ENCODE measurements at regions not wholly inside any gene's neighbourhood (a gene's known extent, or its start where the extent isn't known, plus 50 kb on each side); places are given as distances from the start of the nearest gene placed in this dataset.
"Not testable (repeated sequence)": the region's sequence is repeated elsewhere in the genome, so short reads cannot be mapped to it uniquely, and the experiment has no call there.

GRCh38 chr15:22227411-22228100 is 147.2 kb downstream of the OR4M2 start:
- Mint-ChIP-seq H3K36me3 (no peaks in the 10 kb centered on the region), H3K4me1 (peaks cover 19 to 22% of the 10 kb centered on the region in 2 donors), H3K9me3 (no peaks in the 10 kb centered on the region), H3K4me3 (no peak overlapping the region), H3K27me3 (ENCODE audit: low read depth in 3 of 3) (peaks cover 3 to 11% (median 9%) of the 10 kb centered on the region in 3 donors), H3K27ac (peak overlapping the region in 3 of 6 donors; percentile 13 to 47 (median 22))
- DNase-seq, result no peak

- Mint-ChIP-seq H3K9me3 (no peaks in the 10 kb centered on the region), H3K27me3 (ENCODE audit: low read depth in 3 of 3) (peaks cover 3 to 10% (median 8%) of the 10 kb centered on the region in 3 donors), H3K27ac (peak overlapping the region in 1 of 6 donors; percentile 15), H3K4me3 (no peak overlapping the region), H3K4me1 (peaks cover 12 to 16% of the 10 kb centered on the region in 2 donors), H3K36me3 (no peaks in the 10 kb centered on the region)
- DNase-seq, result no peak
These were observed 147.9 kb downstream of the OR4M2 start for GRCh38 chr15:22228101-22228762.

GRCh38 chr15:22229990-22230819 is 149.9 kb downstream of the OR4M2 start:
- no peaks in the 10 kb centered on the region for H3K9me3 Mint-ChIP-seq
- DNase-seq, result no peak
- H3K4me1 Mint-ChIP-seq, result peaks cover 0 to 2% of the 10 kb centered on the region in 2 donors
- peaks cover 3 to 8% (median 6%) of the 10 kb centered on the region in 3 donors for H3K27me3 Mint-ChIP-seq (ENCODE audit: low read depth in 3 of 3)
- no peak overlapping the region for H3K27ac Mint-ChIP-seq
- no peaks in the 10 kb centered on the region for H3K36me3 Mint-ChIP-seq
- no peak overlapping the region for H3K4me3 Mint-ChIP-seq

- peaks cover 2 to 9% (median 7%) of the 10 kb centered on the region in 3 donors for H3K27me3 Mint-ChIP-seq (ENCODE audit: low read depth in 3 of 3)
- no peaks in the 10 kb centered on the region for H3K9me3 Mint-ChIP-seq
- H3K4me3 Mint-ChIP-seq, result no peak overlapping the region
- H3K4me1 Mint-ChIP-seq, result peaks cover 0 to 2% of the 10 kb centered on the region in 2 donors
- no peak for DNase-seq
- no peak overlapping the region for H3K27ac Mint-ChIP-seq
- H3K36me3 Mint-ChIP-seq, result no peaks in the 10 kb centered on the region
These were observed 151.3 kb downstream of the OR4M2 start for GRCh38 chr15:22231603-22232002.

- Mint-ChIP-seq H3K4me1 (peaks cover 2 to 4% of the 10 kb centered on the region in 2 donors), H3K27me3 (ENCODE audit: low read depth in 3 of 3) (peaks cover 2 to 10% (median 6%) of the 10 kb centered on the region in 3 donors), H3K27ac (peak overlapping the region in 1 of 6 donors; percentile 1), H3K36me3 (no peaks in the 10 kb centered on the region), H3K9me3 (no peaks in the 10 kb centered on the region), H3K4me3 (no peak overlapping the region)
- no peak for DNase-seq
These were observed 152.3 kb downstream of the OR4M2 start for GRCh38 chr15:22232675-22233074.

- not testable (repeated sequence) for DNase-seq, H3K9me3 Mint-ChIP-seq, H3K36me3 Mint-ChIP-seq, H3K4me3 Mint-ChIP-seq
- Mint-ChIP-seq H3K27ac (peak overlapping the region in 1 of 6 donors; percentile 18), H3K4me1 (peaks cover 25 to 26% of the 10 kb centered on the region in 2 donors), H3K27me3 (ENCODE audit: low read depth in 3 of 3) (peaks cover 0 to 13% (median 6%) of the 10 kb centered on the region in 3 donors)
These were observed 155.1 kb downstream of the OR4M2 start for GRCh38 chr15:22235261-22235930.

- no peak overlapping the region for H3K4me3 Mint-ChIP-seq
- peaks cover 1 to 13% (median 6%) of the 10 kb centered on the region in 3 donors for H3K27me3 Mint-ChIP-seq (ENCODE audit: low read depth in 3 of 3)
- peak overlapping the region in 1 of 6 donors; percentile 52 for H3K27ac Mint-ChIP-seq
- no peak for DNase-seq
- H3K36me3 Mint-ChIP-seq, result no peaks in the 10 kb centered on the region
- peaks cover 26 to 28% of the 10 kb centered on the region in 2 donors for H3K4me1 Mint-ChIP-seq
- no peaks in the 10 kb centered on the region for H3K9me3 Mint-ChIP-seq
These were observed 156.1 kb downstream of the OR4M2 start for GRCh38 chr15:22236469-22236868.

GRCh38 chr15:22237891-22238275 is 157.6 kb downstream of the OR4M2 start:
- no peaks in the 10 kb centered on the region for H3K9me3 Mint-ChIP-seq
- peak overlapping the region in 3 of 6 donors; percentile 70 to 84 (median 78) for H3K27ac Mint-ChIP-seq
- no peak for DNase-seq
- H3K27me3 Mint-ChIP-seq (ENCODE audit: low read depth in 3 of 3), result peaks cover 2 to 8% (median 3%) of the 10 kb centered on the region in 3 donors
- H3K4me3 Mint-ChIP-seq, result peak overlapping the region in 1 of 5 donors; percentile 36
- peaks cover 24 to 28% of the 10 kb centered on the region in 2 donors for H3K4me1 Mint-ChIP-seq
- H3K36me3 Mint-ChIP-seq, result no peaks in the 10 kb centered on the region

- not testable (repeated sequence) for H3K36me3 Mint-ChIP-seq; H3K9me3 Mint-ChIP-seq; DNase-seq; H3K27me3 Mint-ChIP-seq (ENCODE audit: low read depth in 3 of 3)
- Mint-ChIP-seq H3K4me3 (peak overlapping the region in 1 of 5 donors; percentile 51), H3K27ac (peak overlapping the region in 3 of 6 donors; percentile 70 to 84 (median 78)), H3K4me1 (peaks cover 24 to 28% of the 10 kb centered on the region in 2 donors)
These were observed 158.1 kb downstream of the OR4M2 start for GRCh38 chr15:22238276-22238958.

GRCh38 chr15:22238959-22239805 is 158.9 kb downstream of the OR4M2 start:
- not testable (repeated sequence) for H3K9me3 Mint-ChIP-seq; H3K36me3 Mint-ChIP-seq; H3K27me3 Mint-ChIP-seq (ENCODE audit: low read depth in 3 of 3)
- Mint-ChIP-seq H3K4me3 (peak overlapping the region in 3 of 5 donors; percentile 31 to 56 (median 51)), H3K4me1 (peaks cover 24 to 28% of the 10 kb centered on the region in 2 donors), H3K27ac (peak overlapping the region in 5 of 6 donors; percentile 40 to 77 (median 74))
- peak in 1 of 3 donors; percentile 26 for DNase-seq

GRCh38 chr15:22239806-22240180 is 159.5 kb downstream of the OR4M2 start:
- H3K27me3 Mint-ChIP-seq (ENCODE audit: low read depth in 3 of 3), result peaks cover 2 to 8% (median 6%) of the 10 kb centered on the region in 3 donors
- H3K4me1 Mint-ChIP-seq, result peaks cover 24 to 28% of the 10 kb centered on the region in 2 donors
- H3K36me3 Mint-ChIP-seq, result no peaks in the 10 kb centered on the region
- H3K27ac Mint-ChIP-seq, result peak overlapping the region in 3 of 6 donors; percentile 37 to 79 (median 74)
- peak overlapping the region in 2 of 5 donors; percentile 39 to 48 for H3K4me3 Mint-ChIP-seq
- peaks cover 0 to 2% (median 0%) of the 10 kb centered on the region in 6 donors for H3K9me3 Mint-ChIP-seq
- DNase-seq, result no peak

GRCh38 chr15:22240403-22240802 is 160.1 kb downstream of the OR4M2 start:
- H3K36me3 Mint-ChIP-seq, result no peaks in the 10 kb centered on the region
- H3K27me3 Mint-ChIP-seq (ENCODE audit: low read depth in 3 of 3), result peaks cover 2 to 7% (median 6%) of the 10 kb centered on the region in 3 donors
- H3K4me3 Mint-ChIP-seq, result no peak overlapping the region
- peak overlapping the region in 1 of 6 donors; percentile 38 for H3K27ac Mint-ChIP-seq
- peaks cover 24 to 28% of the 10 kb centered on the region in 2 donors for H3K4me1 Mint-ChIP-seq
- DNase-seq, result no peak
- H3K9me3 Mint-ChIP-seq, result peaks cover 0 to 2% (median 0%) of the 10 kb centered on the region in 6 donors
